Upper lobe of left lung (tissue), 4 donors: ENCODE measurements at regions not wholly inside any gene's neighbourhood (a gene's known extent, or its start where the extent isn't known, plus 50 kb on each side); places are given as distances from the start of the nearest gene placed in this dataset.

Source experiments
- CTCF ChIP-seq, 6 experiments: fragments of 450-650 bp in 4 of 6; fragments of 200-600 bp in 2 of 6; sonication (generic) in 2 of 6; IDR thresholded peaks; one replicate each; pipeline ENCODE4 v1.5.1; 2016 to 2019; ENCODE audit warnings: antibody characterized with exemption in 6 of 6
- POLR2A ChIP-seq, 4 donors: fragments of 450-650 bp; IDR thresholded peaks; one replicate each; pipeline ENCODE4 v1.5.1; 2016 to 2017; ENCODE audit warnings: antibody characterized with exemption in 4 of 4, mild to moderate bottlenecking in 2 of 4

- no peak for TF ChIP-seq POLR2A (IDR thresholded peaks at IDR 0.05)
- no peak for TF ChIP-seq CTCF (IDR thresholded peaks at IDR 0.05)
Measured at GRCh38 chr4:123017078-123017477, 94.7 kb upstream of the NUDT6 start.
